ENCODE measurements at regions not wholly inside any gene's neighbourhood (a gene's known extent, or its start where the extent isn't known, plus 50 kb on each side); places are given as distances from the start of the nearest gene placed in this dataset.

DNA sequence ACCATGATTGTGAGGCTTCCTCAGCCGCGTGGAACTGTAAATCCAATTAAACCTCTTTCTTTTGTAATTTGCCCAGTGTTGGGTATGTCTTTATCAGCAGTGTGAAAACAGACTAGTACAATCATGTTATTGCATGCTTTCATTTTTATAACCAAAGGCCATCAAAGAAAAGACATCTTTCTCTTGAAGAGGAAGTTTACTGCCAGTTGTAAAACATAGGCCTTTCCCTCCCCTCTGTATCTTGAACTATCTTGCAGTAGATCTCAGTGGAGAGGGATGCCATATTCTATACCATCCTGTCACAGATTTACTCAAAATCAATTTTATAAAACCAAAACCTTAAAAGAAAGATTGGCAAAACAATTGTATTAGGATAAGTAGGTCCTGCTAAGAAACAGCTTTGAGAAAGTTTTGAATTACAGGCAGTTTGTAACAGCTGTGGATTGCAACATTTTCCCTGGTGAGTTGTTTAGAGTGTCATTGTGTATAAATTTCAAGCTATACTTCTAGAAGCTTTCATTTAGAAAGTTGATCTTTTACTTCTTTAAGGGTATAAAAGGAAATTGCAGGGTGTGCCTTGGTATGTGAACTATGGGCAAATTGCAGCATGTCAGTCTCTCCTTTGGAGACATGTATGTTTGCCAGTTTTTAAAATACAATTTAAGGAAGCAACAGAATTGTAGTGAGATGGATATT, 128.0 kb downstream of the ATP23 start:
- ATAC-seq (no peak), DNase-seq (no peak)
- intact Hi-C loops (cut with DNase I): no loop called here
- Histone ChIP-seq H3K4me1 (no peaks in the 10 kb centered on the region), H3K27ac (no peak overlapping the region), H3K36me3 (no peaks in the 10 kb centered on the region), H3K4me3 (no peak overlapping the region), H3K27me3 (ENCODE audit: low read depth) (no peaks in the 10 kb centered on the region), H3K9me3 (no peaks in the 10 kb centered on the region)
- TF ChIP-seq, protein P1, sequence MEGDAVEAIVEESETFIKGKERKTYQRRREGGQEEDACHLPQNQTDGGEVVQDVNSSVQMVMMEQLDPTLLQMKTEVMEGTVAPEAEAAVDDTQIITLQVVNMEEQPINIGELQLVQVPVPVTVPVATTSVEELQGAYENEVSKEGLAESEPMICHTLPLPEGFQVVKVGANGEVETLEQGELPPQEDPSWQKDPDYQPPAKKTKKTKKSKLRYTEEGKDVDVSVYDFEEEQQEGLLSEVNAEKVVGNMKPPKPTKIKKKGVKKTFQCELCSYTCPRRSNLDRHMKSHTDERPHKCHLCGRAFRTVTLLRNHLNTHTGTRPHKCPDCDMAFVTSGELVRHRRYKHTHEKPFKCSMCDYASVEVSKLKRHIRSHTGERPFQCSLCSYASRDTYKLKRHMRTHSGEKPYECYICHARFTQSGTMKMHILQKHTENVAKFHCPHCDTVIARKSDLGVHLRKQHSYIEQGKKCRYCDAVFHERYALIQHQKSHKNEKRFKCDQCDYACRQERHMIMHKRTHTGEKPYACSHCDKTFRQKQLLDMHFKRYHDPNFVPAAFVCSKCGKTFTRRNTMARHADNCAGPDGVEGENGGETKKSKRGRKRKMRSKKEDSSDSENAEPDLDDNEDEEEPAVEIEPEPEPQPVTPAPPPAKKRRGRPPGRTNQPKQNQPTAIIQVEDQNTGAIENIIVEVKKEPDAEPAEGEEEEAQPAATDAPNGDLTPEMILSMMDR (IDR thresholded peaks at IDR 0.05): no peak

DNA sequence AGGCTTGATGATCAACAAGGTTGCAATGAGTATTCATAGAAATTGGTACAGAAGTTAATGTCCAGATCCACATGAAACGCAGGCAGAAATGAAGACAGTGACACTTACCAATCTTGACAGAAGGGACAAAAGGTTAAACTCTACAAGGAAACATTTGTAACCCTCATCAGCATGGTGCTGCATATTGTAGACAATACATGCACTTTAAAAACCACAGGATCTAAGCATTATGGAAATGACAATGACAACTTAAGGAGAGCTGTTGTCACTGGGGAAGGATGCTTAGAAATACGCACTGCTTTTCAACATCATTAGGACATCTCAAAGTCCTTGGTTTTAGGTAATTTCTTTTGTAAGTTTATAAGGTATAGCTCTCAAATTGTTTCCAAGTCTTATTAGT, 130.6 kb downstream of the ATP23 start:
- intact Hi-C loops (cut with DNase I): no loop called here
- no peaks in the 10 kb centered on the region for H3K27me3 ChIP-seq (ENCODE audit: low read depth)
- H3K4me1 ChIP-seq: no peaks in the 10 kb centered on the region
- no peaks in the 10 kb centered on the region for H3K36me3 ChIP-seq
- DNase-seq (no peak), ATAC-seq (no peak)
- TF ChIP-seq, protein P1 (IDR thresholded peaks at IDR 0.05): no peak
- no peak overlapping the region for H3K27ac ChIP-seq
- no peak overlapping the region for H3K4me3 ChIP-seq
- no peaks in the 10 kb centered on the region for H3K9me3 ChIP-seq

DNA sequence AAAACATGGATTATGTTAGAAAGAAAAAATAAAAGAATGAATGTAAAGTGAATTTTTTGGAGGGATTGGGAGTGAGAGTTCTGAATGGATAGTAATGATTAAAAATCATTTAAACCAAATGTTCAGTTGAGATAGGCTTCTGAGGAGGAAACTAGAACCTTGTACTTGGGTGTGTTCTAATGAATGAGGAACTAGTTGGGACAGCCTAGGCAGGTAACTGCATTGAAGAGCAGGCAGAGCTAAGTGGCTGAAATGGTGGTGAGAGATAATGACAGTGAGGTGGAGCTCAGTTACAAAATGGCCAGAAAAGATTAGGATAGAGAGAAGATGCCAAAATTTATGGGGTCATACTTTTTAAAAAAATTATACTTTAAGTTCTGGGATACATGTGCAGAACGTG, 132.9 kb downstream of the ATP23 start:
- H3K9me3 ChIP-seq: no peaks in the 10 kb centered on the region
- H3K4me1 ChIP-seq: no peaks in the 10 kb centered on the region
- intact Hi-C loops (cut with DNase I): no loop called here
- DNase-seq (no peak), ATAC-seq (no peak)
- H3K27me3 ChIP-seq (ENCODE audit: low read depth): no peaks in the 10 kb centered on the region
- H3K36me3 ChIP-seq: no peaks in the 10 kb centered on the region
- no peak overlapping the region for H3K27ac ChIP-seq
- TF ChIP-seq, protein P1 (IDR thresholded peaks at IDR 0.05): no peak
- H3K4me3 ChIP-seq: no peak overlapping the region

DNA sequence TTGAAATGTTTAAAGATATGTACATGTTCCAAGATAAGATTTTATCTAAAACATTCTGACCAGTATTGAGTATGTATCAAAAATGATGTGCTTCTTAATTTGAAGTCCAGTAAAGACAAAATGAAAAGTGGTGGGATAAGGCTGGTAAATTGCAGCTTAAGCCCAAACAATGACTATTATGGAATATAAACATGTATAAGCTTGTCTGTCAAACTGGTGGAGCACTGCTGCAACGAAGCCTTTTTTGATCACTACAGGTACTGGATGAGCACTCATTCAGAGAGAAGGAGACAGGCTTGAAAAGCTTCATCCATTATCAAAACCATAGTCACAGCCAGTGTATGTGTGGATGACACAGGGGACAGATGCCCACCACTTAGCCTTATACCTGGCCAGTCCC, 138.4 kb downstream of the ATP23 start:
- Histone ChIP-seq H3K4me3 (no peak overlapping the region), H3K27me3 (ENCODE audit: low read depth) (no peaks in the 10 kb centered on the region), H3K36me3 (no peaks in the 10 kb centered on the region), H3K27ac (no peak overlapping the region), H3K9me3 (no peaks in the 10 kb centered on the region), H3K4me1 (no peaks in the 10 kb centered on the region)
- intact Hi-C loops (cut with DNase I): no loop called here
- ATAC-seq (no peak), DNase-seq (no peak)
- TF ChIP-seq, protein P1 (IDR thresholded peaks at IDR 0.05): no peak

DNA sequence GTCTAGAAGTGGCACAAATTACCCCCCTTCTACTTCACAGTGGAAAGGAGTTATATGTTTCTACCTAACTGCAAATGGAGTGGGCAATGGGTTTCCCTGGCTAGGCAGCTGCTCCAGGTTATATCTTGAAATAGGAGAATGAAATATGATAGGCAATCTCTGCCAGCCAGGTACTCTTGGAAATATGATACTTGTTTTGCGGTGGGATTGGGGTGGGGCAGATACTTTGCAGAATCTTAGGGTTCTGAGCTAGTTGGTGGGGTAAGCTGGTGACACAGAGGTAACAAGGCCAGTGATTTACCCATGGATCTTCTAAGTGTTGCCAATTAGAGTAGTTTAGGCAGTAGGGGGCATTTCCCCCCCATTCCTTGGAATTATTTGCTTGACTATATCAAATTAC, 140.1 kb downstream of the ATP23 start:
- no peaks in the 10 kb centered on the region for H3K9me3 ChIP-seq
- TF ChIP-seq, protein P1 (IDR thresholded peaks at IDR 0.05): no peak
- H3K27ac ChIP-seq: no peak overlapping the region
- no peaks in the 10 kb centered on the region for H3K36me3 ChIP-seq
- H3K4me3 ChIP-seq: no peak overlapping the region
- no peaks in the 10 kb centered on the region for H3K27me3 ChIP-seq (ENCODE audit: low read depth)
- no peak for DNase-seq
- no peak for ATAC-seq
- intact Hi-C loops (cut with DNase I): no loop called here
- no peaks in the 10 kb centered on the region for H3K4me1 ChIP-seq
